Stimulated activated CD8-positive, alpha-beta memory T cell treated with anti-CD3 and anti-CD28 coated beads, Interleukin-4, amount 100 ng/mL, for 48 hours (primary cell): ENCODE measurements at regions not wholly inside any gene's neighbourhood (a gene's known extent, or its start where the extent isn't known, plus 50 kb on each side); places are given as distances from the start of the nearest gene placed in this dataset.

ENCODE experiments used
- DNase-seq: peaks from one replicate; pipeline ENCODE4 v3.0.0-alpha.2; 2020

DNA sequence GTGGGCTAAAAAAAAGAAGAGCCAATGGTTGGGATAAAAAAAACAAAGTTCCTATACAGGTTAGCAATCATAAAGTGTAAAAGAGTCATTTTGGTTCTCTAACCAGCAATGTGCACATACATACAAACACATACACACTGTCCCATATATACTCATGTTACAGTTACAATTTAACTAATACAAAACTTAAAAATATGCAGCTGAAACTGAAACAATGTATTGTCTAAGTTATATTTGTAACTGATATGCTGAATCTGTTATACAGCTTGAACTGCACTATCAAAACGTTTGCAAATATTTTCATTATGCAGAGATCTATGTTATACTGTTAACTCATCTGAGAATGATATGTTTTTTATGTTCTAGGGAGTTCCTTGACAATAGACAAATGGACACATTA lies 173.7 kb downstream of the KLF12 start:
- no peak for DNase-seq

DNA sequence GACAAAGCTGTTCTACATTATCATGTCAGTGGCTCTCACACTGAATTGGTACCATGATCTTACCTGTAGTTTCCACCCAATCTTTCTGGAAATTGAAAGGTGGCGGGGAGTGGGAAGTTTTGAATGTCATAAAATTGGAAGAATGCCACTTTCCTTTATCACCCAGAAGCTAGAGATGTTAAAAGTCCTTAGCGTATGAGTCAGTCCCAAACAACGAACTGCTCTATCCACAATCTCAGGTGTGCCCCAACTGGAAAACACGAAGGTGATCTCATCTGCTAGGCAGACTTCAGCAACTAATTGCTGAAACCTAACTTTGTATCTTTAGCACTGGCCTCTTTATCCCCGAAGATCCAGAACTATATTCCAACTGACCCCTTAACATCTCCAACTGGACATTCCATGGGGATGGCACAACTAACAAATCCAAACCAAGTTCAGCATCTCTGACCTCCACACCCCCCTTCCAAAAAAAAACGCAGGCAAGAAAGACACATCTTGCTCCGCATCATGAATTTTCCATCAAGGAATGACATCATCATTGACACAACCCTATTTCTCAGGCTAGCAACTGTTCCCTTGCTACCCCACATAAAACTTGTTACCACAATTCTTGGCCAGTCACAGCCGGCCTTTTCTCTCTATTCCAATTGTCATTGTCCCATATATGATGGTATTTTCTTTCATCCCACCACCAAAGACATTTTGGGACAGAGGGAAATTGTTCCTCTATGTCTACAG lies 175.4 kb downstream of the KLF12 start:
- DNase-seq: no peak

DNA sequence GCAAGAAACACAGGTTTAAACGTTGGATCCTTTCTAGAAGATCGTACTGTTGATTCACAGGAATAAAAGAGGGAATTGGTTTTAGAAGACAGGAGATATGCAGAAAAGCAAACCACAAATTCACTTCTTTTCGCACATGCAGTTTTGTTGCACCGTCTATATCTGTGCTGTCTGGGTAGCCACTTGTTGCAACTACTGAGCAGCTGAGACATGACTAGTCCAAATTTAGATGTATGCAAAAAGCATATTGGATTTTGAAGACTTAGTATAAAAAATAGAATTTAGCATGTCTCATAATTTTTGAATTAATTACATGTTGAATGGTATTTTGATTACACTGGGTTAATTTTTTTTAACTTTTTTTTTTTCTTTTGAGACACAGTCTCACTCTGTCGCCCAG lies 176.3 kb downstream of the KLF12 start:
- DNase-seq: no peak

DNA sequence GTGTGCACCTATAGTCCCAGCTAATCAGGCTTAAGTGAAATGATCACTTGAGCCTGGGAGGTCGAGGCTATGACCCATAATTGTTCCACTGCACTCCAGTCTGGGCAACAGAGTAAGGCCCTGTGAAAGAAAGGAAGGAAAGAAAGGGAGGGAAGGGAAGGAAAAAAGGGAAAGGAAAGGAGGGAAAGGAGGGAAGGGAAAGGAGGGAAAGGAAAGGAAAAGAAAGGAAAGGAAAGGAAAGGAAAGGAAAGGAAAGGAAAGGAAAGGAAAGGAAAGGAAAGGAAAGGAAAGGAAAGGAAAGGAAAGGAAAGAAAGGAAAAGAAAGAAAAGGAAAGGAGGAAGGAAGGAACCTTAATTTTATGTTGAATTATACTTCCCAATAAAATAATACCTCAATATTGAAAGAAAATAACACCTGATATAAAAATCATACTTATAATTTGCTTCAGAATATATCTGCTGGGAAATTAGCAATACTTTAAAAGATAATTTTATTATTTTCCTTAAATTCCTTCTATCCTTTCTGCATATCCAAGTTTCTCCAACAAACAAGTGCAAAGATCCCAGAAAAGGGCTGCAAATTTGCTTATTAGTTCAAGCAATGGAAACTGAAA lies 177.3 kb downstream of the KLF12 start:
- DNase-seq: no peak

DNA sequence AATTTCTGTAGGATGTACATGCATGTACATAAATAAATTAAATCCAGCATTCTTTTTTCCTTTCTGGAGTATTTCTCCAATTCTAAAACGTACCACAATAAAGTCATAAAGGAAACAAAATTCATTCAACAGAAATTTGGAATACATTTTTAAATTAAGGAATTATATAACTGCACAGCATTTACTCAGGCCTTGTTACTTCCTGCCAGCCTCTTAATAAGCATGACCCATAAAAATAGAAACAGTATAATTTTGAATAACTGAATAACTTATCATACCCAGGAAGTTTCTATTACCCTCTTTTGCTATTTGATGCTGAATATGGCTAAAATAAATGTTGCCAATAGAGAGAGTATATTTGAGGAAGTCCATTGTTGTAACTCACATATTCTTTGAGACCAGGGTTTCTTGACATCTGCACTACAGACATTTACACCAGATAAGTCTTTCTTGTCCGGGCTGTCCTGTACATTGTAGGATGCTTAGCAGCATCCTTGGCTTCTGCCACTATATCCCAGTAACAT lies 178.2 kb downstream of the KLF12 start:
- DNase-seq: no peak

DNA sequence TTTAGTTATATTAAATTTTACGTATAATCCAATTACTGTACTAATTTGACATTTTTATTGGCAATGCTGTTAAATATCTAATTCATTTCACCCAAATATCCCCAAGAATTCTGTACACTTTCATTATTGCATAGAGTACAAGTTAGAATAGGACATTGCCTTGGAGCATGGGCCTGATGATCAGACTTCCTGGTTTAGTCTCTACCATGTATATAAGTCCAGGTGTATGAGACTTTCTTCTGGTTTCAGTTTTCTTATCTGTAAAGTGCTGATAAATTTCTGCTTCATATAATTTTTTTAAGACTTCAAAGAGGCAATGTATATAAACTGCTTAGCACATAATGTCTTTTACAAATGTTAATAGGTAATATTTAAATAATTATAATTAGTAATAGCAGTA lies 179.4 kb downstream of the KLF12 start:
- DNase-seq: no peak

DNA sequence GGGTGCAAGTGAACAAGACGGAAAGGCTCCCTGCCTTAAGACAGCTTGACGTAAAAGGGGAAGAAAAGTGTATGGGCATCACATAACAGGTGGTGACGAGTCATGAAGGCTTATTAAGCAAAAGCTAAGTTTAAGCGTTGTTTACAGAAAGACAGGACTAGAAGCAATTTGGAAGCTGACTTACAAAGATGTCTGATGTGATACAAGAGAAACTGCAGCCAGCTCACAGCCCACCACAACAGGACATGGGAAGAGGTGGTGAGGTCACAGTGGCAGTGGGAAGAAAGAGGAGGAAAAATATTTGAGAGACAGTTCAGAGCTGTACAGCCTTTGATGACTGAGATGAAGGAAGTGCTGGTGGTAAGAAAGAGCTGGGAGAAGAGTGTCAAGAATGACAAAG lies 181.6 kb downstream of the KLF12 start:
- no peak for DNase-seq

DNA sequence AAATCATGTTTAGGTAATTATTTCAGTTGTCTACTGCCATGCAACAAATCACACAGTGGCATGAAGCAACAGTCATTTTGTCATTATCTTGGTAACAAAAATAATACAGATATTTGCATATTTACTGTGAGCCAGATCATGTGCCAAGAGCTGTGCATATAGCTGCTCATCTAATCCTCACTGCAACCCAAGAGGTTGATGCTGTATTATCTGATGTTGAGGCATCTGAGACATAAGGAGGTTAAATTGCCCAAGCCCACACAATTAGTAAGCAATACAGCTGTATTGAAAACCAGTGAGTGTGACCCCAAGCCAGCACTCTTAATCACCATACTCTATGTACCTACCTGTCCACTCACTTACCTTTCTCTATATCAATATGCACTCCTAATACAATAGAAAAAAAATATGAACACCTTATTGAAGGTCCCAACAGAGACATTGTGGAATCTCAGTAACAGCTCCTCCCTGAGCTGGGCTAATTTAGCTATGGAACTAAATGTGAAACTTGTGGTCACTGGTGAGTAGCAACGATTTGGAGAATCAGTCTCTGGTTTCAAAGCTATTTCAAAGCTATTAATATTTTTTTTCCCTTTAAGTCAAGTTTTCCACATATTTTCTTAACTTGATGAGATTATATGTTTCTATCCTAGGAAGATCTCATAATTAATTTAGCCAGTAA lies 185.2 kb downstream of the KLF12 start:
- no peak for DNase-seq

DNA sequence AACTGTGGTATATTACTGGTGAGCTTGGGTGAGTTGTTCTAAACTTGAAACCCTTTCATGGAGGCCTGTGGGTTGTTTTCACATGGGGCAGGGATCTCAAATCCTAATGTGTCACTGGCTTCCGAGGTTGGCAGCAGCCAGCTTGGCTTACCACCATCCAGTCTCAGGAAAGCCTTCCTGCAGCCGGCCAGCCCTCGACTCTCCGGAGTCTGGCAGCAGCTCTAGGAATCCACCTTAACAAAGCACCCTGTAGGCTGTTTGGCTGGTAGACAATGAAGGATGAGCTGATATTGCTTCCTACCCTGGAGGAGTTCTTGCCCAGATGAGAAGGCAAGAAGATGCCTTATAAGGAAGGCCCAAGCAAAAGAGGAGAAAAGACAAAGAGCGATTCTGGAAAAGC lies 188.3 kb downstream of the KLF12 start:
- DNase-seq: no peak

DNA sequence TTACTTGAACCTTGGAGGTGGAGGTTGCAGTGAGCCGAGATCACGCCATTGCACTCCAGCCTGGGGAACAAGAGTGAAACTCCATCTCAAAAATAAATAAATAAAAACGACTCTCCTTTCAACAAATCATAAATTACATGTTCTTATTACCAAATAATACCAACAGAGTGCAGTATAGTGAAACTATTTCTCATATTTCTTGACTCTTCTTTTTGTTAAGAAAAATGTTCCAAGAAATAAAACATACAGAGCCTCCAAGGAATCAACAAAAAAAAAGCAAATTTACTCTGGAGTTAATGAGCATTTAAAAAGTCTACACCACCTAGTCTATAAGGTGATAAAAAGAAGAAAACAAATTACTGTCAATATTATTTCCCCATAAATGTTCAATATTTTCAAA lies 188.8 kb downstream of the KLF12 start:
- no peak for DNase-seq

DNA sequence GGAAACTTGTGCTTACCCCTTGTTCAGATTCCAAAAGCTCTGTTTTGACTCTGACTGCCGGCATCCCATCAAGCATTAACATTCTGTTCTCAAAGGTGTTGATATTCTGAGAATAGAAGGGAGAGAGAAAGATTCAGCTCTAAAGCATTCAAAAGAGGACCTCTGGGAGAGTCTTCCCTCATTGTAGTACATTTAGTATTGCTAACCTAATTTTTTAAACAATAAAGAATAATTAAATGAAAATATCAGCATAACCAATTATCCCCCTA lies 190.3 kb downstream of the KLF12 start:
- DNase-seq: no peak

DNA sequence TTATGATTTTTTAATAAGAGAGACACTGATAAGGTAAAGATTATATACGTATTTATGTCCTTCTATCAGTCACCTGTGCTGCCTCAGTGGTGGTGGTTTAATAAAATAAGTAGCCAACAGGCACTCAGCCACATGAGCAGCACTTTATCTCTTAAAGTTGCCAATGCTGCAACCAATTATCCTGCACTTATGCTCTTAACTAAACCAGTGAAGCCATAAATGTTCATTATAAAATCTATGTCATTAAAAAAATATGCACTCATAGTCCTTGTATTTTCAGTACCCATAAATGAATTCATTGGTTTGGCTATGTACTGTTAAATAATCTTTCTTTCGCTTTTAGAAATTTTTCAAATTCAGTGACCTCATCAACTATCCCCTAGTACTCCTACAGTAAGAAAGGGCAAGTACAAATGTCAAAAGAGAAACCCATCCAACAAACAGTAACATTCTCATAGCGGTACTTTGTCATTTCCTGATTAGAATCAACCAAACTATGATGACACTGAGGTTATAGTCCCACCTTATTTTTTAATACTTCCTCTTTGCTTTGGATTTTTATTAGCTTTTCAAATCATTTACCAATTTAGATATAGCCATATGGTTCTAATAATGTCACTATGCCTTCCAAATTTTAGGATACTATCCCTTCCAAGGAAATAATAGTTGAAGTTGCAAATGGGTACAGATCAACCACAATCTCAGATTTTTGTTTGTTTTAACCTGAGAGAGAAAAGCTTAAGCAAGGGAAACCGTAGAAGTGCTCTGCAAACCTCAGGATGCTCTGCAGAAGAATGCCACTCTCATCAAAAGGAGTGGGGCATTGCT lies 190.9 kb downstream of the KLF12 start:
- DNase-seq: no peak

DNA sequence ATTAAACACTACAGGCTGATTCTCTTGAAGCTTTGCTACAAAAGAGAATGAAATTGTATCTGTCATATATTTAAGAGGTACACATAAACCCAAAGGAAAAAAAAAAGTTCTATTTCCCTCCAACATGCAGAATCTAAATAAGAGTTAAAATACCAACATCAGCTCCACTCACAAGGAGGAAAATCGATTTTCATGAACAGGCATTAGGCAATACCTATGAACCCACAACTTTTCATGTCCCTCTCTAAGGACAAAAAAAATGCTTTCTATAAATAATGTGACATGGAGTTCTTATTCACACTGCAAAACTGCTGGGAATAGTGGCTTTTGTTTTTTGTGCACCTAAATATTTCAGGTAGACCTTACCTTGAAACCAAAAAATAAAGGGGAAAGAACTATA lies 192.5 kb downstream of the KLF12 start:
- DNase-seq: no peak

DNA sequence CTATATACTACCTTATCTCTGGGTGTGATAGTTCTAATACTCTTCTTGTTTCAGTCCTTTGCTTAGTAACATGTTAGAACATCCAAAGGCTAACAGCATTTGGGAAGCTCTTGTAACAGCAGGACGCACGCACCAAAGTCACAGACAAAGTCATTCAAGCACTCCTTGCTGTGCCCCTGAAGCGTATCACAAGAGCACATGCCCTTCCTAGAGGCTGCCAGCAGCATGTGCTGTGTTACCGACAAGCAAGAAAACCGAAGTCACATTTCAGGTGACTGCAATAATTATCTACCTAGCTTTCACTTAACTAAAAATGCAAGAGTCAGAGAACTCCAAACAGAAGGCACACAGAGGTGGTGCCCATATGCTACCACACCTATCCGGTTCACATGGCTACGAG lies 194.1 kb downstream of the KLF12 start:
- no peak for DNase-seq

DNA sequence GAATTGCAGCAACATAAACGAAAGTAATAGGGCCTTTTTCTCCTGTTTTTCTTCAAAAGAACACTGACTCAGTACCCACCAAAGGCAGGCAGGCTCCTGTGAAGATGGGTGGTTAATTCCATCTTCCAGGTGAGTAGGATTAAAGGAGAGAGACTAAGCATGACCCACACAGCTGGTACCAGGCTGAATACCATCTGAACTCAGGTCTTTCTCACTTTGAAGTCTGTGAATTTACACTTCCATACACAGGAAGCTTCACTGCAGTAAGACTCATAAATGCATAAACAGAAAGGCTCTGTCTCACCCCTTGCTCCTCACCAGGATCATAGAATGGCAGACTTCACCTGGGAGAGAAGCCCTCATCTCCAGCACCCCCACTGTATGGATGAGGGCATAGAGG lies 194.6 kb downstream of the KLF12 start:
- DNase-seq: no peak

DNA sequence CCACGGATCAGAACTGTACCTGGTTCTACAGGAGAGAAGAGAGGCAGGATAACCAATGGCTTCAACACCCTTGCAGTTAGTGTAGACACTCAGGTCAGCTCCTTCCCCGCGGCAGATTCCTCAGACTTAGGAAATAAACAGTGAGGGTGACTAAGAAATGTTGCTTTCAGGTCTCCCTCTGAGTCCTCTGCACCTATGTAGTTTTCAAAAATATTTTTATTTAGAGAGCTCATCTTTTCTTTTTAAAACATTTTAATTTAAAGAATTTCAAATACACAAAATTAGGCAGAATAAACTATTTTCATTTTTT lies 195.2 kb downstream of the KLF12 start:
- no peak for DNase-seq

DNA sequence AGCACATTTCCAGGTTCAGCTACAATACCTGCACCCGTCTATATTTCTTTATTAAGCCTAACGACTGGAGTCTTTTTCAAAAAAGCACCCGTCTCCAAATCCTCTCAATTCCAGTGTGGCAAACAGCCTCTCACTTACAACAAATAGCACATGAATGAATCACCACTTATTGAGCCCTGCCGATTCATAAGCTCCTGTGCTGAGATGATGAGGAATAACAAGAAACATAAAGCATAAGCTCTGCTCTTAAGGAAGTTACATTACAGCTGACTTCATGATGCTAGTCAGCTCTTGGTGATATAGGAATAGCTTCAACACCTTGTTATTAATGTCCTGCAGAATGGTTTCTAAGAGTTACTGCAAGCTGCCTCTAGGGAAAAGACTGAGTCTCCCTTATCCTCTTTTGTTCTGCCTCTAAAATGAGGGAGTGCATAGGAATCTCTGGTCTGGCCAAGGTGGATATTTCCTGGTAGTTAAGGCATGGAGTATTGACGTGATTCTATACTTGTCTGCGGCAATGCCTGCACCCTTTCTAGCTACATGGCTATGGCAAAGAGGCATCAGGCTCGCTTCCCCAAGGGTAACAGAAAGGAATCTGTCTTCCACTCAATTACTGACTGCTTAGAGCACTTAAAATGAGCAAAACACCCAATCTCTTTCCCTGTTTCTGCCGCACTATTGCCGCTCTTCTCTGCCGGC lies 195.7 kb downstream of the KLF12 start:
- DNase-seq: no peak

DNA sequence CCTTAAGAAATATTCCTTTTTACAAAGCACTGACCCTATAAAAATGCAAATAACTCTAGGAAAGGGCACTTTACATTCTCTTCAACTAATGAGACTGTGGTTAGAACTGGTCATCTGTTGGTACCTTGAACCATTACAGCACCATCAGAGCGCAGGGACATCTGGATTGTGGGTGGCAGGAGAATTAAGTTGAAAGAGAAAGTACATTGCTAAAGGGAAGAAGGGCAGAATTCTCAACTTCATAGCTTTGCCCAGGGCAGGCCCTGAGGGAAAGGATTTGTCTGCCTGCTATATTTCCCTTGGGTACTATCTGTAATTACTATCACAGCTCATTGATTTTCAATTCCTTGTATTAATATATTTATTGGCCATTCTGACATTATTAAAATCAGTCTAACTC lies 196.8 kb downstream of the KLF12 start:
- no peak for DNase-seq

DNA sequence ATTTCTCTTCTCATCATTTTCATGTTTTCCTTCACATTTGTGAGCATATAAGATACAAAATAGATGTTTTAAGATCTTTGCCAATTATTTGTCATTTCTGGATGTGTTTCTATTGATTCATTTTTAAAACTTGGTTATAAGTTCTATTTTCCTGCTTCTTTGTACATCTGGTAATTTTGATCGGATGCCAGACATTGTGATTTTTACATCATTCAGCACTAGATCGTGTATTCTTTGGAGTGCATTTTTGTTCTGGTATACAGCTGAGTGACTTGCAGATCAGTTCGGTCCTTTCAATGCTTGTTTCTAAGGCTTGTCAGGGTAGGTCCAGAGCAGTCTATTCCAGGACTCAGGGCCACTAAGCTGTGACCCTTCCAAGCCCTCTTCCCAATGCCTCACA lies 198.2 kb downstream of the KLF12 start:
- no peak for DNase-seq

DNA sequence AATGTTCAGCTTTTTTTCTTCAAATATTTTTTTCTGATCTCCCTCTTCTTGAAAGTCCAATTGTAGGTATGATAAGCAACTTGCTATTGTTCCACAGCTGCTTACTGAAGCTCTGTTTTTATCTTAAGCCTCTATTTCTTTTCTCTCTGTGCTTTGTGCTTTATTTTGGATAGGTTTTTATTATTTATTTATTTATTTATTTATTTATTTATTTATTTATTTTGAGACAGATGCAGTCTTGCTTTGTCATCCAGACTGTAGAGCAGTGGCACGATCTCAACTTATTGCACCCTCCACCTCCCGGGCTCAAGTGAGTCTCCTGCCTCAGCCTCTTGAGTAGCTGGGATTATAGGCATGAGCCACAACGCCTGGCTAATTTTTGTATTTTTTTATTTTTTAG lies 199.4 kb downstream of the KLF12 start:
- DNase-seq: no peak

DNA sequence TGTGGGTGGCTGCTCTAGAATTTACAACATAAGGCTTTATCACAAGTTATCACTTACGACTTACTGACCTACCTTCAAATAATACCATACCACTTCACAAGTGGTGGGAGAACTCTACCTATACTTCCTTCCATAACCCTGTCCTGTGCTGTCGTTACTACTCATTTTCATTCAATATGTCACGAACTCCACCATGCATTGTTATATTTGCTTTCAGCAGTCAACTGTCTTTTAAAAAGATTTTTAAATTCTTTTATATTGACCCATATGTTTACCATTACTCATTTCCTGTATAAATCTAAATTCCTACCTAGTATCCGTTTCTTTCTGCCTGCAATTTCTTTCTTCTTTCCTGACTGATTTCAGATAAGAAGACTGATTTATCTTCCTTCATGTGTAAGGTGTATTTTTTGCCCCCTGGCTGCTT lies 200.0 kb downstream of the KLF12 start:
- no peak for DNase-seq

DNA sequence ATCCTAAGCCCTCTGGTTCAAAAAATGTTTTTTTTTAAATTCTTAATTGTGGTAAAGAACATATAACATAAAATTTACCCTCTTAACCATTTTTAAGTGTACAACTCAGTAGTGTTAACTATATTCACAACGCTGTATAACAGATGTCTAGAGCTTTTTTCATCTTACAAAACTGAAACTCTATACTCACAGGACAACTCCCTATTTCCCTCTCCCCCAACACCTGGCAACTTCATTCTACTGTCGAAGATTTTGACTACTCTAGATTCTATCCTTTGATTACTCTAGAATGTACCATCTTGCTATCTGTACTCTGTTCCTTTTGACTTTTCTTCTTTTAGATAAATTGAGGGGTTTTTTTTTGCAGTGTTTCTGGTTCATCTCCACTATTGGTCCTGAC lies 200.4 kb downstream of the KLF12 start:
- no peak for DNase-seq

DNA sequence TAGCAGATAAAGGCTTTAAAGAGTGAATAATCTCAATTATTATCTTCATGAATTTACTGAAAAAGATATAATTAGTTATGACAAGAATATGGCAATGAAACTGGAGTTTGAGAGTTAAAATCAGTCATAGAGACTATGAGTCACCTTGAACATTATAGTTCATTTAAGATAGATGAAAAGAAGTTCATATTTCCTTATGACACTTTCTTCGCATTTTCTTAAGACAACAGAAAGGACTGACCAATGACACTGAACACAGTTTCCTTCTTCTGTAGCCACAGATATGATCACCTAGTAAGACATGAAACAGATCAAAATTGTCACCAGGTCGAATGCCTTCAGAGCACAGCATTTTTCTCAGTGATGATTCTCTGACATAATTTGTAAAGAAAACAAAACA lies 202.1 kb downstream of the KLF12 start:
- DNase-seq: no peak
